Activated naive CD4-positive, alpha-beta T cell treated with anti-CD3 and anti-CD28 coated beads for 36 hours (primary cell): ENCODE measurements at regions not wholly inside any gene's neighbourhood (a gene's known extent, or its start where the extent isn't known, plus 50 kb on each side); places are given as distances from the start of the nearest gene placed in this dataset.

Experiments
- CTCF ChIA-PET: fragments of 350-600 bp; sonication (Branson Sonifier 250); formaldehyde crosslinking; loops from one replicate; lab custom pipeline; 2021; ENCODE audit warnings: antibody characterized with exemption; lab: Charles Lee
- DNase-seq: peaks from one replicate; pipeline ENCODE4 v3.0.0-alpha.2; 2020
- H3K27ac Mint-ChIP-seq: one replicate; pipeline ENCODE4 v1.8.0; 2021; ENCODE audit warnings: mild to moderate bottlenecking, mixed read lengths
- H3K27me3 Mint-ChIP-seq: one replicate; pipeline ENCODE4 v1.8.0; 2021; ENCODE audit warnings: low read depth, mixed read lengths
- H3K36me3 Mint-ChIP-seq: one replicate; pipeline ENCODE4 v1.8.0; 2021; ENCODE audit warnings: low read depth, mixed read lengths
- H3K4me1 Mint-ChIP-seq: one replicate; pipeline ENCODE4 v1.8.0; 2021; ENCODE audit warnings: low read depth, mixed read lengths
- H3K4me3 Mint-ChIP-seq: one replicate; pipeline ENCODE4 v1.8.0; 2021; ENCODE audit warnings: mild to moderate bottlenecking, moderate library complexity, mixed read lengths
- H3K9me3 Mint-ChIP-seq: one replicate; pipeline ENCODE4 v1.8.0; 2021; ENCODE audit warnings: mixed read lengths
- intact Hi-C: fragments of 100-400 bp; cut with micrococcal nuclease; formaldehyde crosslinking; loops from one replicate; pipeline ENCODE4 v1.15.1; 2023

DNA sequence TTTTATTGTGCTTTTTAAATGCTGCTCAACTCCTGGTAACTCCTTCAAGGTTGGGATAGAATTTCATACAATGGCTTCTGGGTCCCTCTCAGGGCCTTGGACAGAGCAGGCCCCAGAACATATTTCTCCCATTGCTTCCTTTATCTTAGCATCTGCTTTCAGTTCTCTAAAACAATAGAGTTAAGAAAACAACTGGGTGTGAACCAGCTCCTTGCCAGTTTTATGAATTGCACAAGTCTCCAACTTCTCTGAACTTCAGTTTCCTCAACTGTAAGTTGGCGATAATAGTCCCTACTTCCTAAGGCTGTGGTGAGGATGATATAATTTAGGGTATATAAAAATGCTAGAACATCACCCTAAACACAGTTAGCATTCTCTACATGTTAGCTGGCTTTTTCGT lies 77.0 kb upstream of the INHBA start:
- H3K4me1 Mint-ChIP-seq, result no peaks in the 10 kb centered on the region
- H3K27ac Mint-ChIP-seq, result no peak overlapping the region
- H3K4me3 Mint-ChIP-seq, result no peak overlapping the region
- no peaks in the 10 kb centered on the region for H3K36me3 Mint-ChIP-seq
- no peaks in the 10 kb centered on the region for H3K9me3 Mint-ChIP-seq
- intact Hi-C loops, result no loop called here
- CTCF ChIA-PET, result no interaction called here
- peaks cover 4% of the 10 kb centered on the region for H3K27me3 Mint-ChIP-seq
- DNase-seq, result no peak

DNA sequence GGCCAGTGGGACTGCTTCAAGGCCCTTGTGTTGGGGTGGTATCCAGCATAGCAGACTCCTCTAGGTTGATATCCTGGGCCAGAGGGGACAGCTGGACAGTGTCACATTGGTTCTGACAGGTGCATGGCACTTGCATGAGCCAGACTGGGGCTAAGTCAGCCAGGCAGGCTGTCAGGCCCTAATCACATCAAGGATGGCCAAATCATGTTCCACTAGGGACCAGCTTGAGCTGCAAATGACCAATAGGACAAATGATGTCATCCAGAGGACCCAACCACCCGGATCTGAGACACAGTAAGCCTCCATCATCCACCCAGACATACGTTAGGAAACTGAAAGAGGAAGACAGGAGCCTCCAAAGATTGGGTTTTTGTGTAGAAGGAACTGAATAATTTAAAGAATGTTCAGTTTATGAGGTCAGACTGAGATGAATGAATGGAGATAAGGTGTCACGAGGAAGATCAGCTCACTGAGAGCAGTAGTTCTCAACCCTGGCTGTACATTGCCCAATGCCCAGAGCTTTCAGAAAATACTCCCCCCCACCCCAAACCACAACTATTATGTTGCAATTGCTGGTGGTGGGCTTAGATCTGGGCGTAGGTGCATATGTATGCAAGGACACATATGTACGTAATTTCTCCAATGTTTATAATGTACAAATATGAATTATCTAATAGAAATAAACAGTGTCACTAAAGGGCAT lies 75.2 kb upstream of the INHBA start:
- no peak overlapping the region for H3K4me3 Mint-ChIP-seq
- CTCF ChIA-PET, result no interaction called here
- no peaks in the 10 kb centered on the region for H3K4me1 Mint-ChIP-seq
- intact Hi-C loops, result no loop called here
- H3K36me3 Mint-ChIP-seq, result no peaks in the 10 kb centered on the region
- DNase-seq, result no peak
- no peaks in the 10 kb centered on the region for H3K9me3 Mint-ChIP-seq
- peaks cover 4% of the 10 kb centered on the region for H3K27me3 Mint-ChIP-seq
- no peak overlapping the region for H3K27ac Mint-ChIP-seq

DNA sequence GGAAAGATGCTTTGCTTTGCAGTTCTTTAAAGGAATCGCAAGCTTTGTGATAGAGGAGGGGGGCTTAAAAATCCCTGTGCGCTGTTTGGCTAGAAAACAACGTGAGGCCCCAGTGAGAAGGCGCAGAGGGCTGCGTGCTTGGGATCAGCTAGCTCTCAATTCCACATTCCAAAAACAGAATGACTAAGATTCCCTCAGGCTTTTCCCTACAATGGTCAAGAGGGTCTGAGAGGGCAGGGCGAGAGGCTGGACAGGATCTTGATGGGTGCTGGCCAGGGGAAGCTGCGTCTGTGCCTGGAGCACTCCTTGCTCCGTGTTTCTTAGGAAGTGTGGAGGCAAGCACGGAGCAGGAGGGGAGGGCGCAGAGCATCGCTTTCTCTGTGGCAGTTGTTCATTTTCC lies 72.1 kb upstream of the INHBA start:
- H3K36me3 Mint-ChIP-seq, result no peaks in the 10 kb centered on the region
- no peaks in the 10 kb centered on the region for H3K4me1 Mint-ChIP-seq
- no peak overlapping the region for H3K27ac Mint-ChIP-seq
- H3K27me3 Mint-ChIP-seq, result peaks cover 8% of the 10 kb centered on the region
- H3K9me3 Mint-ChIP-seq, result peaks cover 1% of the 10 kb centered on the region
- intact Hi-C loops, result no loop called here
- CTCF ChIA-PET, result no interaction called here
- no peak for DNase-seq
- H3K4me3 Mint-ChIP-seq, result no peak overlapping the region

DNA sequence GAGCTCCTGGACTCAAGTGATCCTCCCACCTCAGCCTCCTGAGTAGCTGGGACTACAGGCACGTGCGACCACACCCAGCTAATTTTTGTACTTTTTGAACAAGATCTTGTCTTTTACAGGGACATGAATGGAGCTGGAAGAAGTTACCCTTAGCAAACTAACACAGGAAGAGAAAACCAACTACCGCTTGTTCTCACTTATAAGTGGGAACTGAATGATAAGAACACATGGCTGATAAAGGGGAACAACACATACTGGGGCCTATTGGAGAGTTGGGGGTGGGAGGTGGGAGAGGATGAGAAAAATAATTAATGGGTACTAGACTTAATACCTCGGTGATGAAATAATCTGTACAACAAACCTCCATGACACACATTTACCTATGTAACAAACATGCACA lies 70.9 kb upstream of the INHBA start:
- no peak overlapping the region for H3K4me3 Mint-ChIP-seq
- H3K27ac Mint-ChIP-seq, result no peak overlapping the region
- no peaks in the 10 kb centered on the region for H3K4me1 Mint-ChIP-seq
- CTCF ChIA-PET, result no interaction called here
- no peaks in the 10 kb centered on the region for H3K36me3 Mint-ChIP-seq
- no peak for DNase-seq
- peaks cover 3% of the 10 kb centered on the region for H3K9me3 Mint-ChIP-seq
- H3K27me3 Mint-ChIP-seq, result peaks cover 10% of the 10 kb centered on the region
- intact Hi-C loops, result no loop called here

DNA sequence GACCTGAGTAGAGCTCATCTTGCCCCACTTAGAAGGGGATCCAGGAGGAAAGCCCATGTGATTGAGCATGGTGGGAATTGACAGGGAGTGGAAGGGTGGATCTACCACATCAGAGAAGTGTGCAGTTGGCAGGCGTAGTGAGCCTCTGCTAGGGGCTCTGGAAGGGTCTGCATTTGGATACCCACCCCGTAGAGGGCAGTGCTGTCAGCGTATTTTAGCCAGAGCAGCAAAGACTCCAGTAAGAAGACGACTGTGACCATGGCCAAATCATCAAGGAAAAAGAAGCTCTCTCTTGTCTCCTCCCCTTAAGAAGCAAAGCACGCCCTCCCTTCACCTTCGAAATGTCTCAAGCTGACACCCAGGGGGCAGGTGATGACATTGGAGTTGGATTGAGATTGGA lies 68.8 kb upstream of the INHBA start:
- Mint-ChIP-seq H3K4me3 (no peak overlapping the region), H3K27me3 (peaks cover 15% of the 10 kb centered on the region), H3K27ac (no peak overlapping the region), H3K9me3 (peaks cover 3% of the 10 kb centered on the region), H3K4me1 (no peaks in the 10 kb centered on the region), H3K36me3 (no peaks in the 10 kb centered on the region)
- DNase-seq, result no peak
- CTCF ChIA-PET, result no interaction called here
- intact Hi-C loops, result no loop called here

DNA sequence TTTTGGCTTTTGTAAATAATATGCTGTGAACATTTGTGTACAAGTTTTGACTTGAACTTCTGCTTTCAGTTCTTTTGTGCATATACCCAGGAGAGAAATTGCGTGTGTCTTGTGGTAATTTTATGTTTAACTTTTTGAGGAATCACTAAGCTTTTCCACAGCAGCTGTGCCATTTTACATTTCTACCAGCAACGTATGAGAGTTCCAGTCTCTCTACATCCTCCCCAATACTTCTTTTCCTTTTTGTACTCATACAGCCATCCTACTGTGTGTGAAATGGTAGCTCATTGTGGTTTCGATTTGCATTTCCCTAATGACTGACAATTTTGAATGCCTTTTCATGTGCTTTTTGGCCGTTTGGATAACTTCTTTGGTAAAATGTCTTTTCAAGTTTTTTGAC lies 66.3 kb upstream of the INHBA start:
- H3K27ac Mint-ChIP-seq, result no peak overlapping the region
- peaks cover 5% of the 10 kb centered on the region for H3K9me3 Mint-ChIP-seq
- DNase-seq, result no peak
- peaks cover 15% of the 10 kb centered on the region for H3K27me3 Mint-ChIP-seq
- intact Hi-C loops, result no loop called here
- H3K4me1 Mint-ChIP-seq, result no peaks in the 10 kb centered on the region
- no peak overlapping the region for H3K4me3 Mint-ChIP-seq
- no peaks in the 10 kb centered on the region for H3K36me3 Mint-ChIP-seq
- CTCF ChIA-PET, result interaction anchor here (0.6 kb wide), 1 partner anchor 8 kb away, joined by 5 read pairs; no protein-coding TSS in a partner anchor

DNA sequence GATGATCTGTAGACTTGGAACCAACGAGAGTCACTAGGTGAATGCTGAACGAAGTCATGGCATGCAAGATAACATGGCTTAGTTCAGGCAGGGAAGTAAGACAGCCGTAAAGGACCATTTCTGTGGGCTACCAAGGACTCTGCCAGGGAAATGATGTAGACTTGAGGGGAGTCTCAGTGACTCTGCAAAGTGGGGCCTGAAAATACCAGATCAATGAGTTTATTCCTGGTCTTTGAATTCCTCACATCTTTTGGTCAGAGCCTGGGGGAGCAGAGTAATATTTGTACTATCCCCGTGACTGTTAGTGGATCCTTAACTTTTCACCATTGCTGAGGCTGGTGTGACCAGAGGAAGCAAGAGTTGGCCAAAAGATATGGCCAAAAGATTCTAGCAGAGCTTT lies 60.7 kb upstream of the INHBA start:
- DNase-seq, result no peak
- no peak overlapping the region for H3K4me3 Mint-ChIP-seq
- intact Hi-C loops, result no loop called here
- no peak overlapping the region for H3K27ac Mint-ChIP-seq
- peaks cover 3% of the 10 kb centered on the region for H3K9me3 Mint-ChIP-seq
- CTCF ChIA-PET, result no interaction called here
- peaks cover 11% of the 10 kb centered on the region for H3K27me3 Mint-ChIP-seq
- no peaks in the 10 kb centered on the region for H3K4me1 Mint-ChIP-seq
- no peaks in the 10 kb centered on the region for H3K36me3 Mint-ChIP-seq

DNA sequence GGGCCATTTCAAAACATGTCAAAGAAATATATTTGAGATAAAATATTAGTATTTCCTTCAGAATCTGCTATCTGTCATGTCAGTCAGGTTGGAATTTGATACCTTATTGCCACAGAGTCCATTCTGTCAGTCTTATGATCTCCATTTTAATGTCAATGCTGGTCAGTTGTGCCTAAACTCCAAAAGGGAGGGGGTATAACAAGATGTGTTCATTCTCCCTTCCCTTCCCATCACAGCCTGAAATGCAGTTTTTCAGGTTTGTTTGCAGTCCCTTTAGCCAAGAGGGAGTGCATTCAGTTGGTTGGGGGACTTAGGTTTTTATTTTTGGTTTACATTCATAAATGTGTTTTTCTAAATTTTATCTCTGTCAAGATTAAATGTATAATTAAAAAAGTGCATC lies 59.8 kb upstream of the INHBA start:
- Mint-ChIP-seq H3K27ac (no peak overlapping the region), H3K27me3 (peaks cover 7% of the 10 kb centered on the region), H3K36me3 (no peaks in the 10 kb centered on the region), H3K9me3 (peaks cover 3% of the 10 kb centered on the region), H3K4me3 (no peak overlapping the region), H3K4me1 (no peaks in the 10 kb centered on the region)
- DNase-seq, result no peak
- CTCF ChIA-PET, result no interaction called here
- intact Hi-C loops, result no loop called here

DNA sequence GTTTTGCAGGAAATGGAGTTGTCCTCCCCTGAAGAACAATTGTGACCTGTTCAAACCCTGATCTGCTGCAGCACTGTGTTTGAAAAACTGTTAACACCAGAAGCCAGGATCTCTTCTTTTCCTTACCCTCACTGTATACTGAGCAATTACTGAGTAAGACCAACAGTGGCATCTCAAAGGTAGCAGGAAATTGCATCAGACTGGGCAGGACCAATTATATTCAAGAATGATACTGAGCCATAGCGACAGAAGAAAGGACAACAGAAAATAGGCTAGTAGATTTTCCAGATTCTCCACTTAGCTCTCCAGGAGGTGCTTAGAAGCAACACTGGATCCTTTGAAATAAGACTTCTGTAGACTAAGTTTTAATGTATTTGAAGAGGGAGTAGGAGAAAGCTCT lies 57.4 kb upstream of the INHBA start:
- peaks cover 9% of the 10 kb centered on the region for H3K9me3 Mint-ChIP-seq
- no peak overlapping the region for H3K27ac Mint-ChIP-seq
- no peak for DNase-seq
- CTCF ChIA-PET, result no interaction called here
- intact Hi-C loops, result no loop called here
- no peaks in the 10 kb centered on the region for H3K36me3 Mint-ChIP-seq
- H3K27me3 Mint-ChIP-seq, result peaks cover 7% of the 10 kb centered on the region
- H3K4me1 Mint-ChIP-seq, result no peaks in the 10 kb centered on the region
- H3K4me3 Mint-ChIP-seq, result no peak overlapping the region

DNA sequence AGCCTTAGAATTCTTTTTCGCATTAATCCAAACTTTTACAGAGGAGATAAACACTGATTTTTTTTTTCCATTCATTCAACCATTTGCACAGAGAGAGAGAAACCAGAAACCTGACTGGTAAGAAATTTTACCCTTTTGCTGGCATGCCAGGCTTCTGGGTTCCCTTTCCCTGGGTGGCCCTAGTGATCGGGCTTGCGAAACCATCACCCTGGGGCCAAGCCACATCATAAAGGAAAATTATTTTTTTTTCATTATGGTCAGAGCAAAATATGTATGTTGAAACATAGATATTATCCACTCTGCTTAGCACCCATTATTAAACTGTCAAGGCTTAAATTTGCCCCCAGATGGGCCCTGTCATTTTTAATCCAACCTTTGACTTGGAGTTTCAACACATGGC lies 55.4 kb upstream of the INHBA start:
- H3K27ac Mint-ChIP-seq, result no peak overlapping the region
- no peaks in the 10 kb centered on the region for H3K36me3 Mint-ChIP-seq
- H3K4me3 Mint-ChIP-seq, result no peak overlapping the region
- H3K27me3 Mint-ChIP-seq, result peaks cover 7% of the 10 kb centered on the region
- no peak for DNase-seq
- no peaks in the 10 kb centered on the region for H3K4me1 Mint-ChIP-seq
- CTCF ChIA-PET, result no interaction called here
- intact Hi-C loops, result no loop called here
- H3K9me3 Mint-ChIP-seq, result peaks cover 14% of the 10 kb centered on the region

DNA sequence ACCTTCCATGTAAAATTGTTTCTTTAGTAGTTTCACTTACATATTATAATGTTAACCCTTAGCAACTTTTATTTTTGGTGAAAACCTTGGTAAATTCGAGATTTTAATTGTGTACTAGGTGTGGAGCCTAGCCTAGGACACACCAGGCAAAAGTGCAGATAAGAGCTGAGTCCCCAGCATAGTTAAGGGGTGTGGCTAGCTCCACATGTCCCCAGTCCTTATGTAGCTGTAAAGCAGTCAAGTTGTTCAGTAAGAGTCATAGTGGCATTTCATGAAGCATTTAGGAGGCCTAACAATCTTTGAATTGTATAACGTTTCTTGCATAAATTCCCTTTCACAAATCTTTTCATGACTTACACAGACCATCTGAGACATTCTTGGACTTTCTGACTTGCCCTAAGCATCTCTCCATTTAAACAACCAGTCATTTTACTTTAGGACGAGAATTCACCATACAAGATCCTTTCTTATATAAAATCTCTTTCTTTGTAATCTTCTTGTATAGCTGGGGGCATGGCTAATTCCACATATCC lies 53.8 kb upstream of the INHBA start:
- intact Hi-C loops, result no loop called here

DNA sequence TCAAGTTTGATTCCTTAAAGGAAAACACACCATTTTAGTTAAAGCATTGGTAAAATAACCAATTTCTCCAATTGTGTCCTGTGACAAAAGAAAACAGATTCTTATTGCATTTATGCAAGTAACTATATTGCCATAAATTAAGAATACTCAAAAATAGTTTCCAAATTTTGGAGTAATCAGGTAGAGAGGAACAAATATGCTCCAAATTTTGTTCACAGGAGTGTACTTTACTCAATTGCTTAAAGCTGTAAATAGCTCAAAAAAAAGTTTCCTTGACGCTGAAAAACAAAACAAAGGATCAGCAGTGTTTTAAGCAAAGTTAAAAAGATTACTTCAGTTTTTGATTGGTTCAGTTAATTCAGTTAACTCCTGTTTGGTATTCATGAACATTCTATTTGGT lies 52.2 kb upstream of the INHBA start:
- H3K27me3 Mint-ChIP-seq, result peaks cover 7% of the 10 kb centered on the region
- CTCF ChIA-PET, result no interaction called here
- intact Hi-C loops, result no loop called here
- no peaks in the 10 kb centered on the region for H3K4me1 Mint-ChIP-seq
- no peak overlapping the region for H3K4me3 Mint-ChIP-seq
- H3K36me3 Mint-ChIP-seq, result no peaks in the 10 kb centered on the region
- no peak for DNase-seq
- no peak overlapping the region for H3K27ac Mint-ChIP-seq
- H3K9me3 Mint-ChIP-seq, result peaks cover 14% of the 10 kb centered on the region

More for the DNA sequence above, 53.8 kb upstream of the INHBA start:
- H3K27me3 Mint-ChIP-seq, result peaks cover 7% of the 10 kb centered on the region
- no peaks in the 10 kb centered on the region for H3K36me3 Mint-ChIP-seq
- no peak for DNase-seq
- H3K9me3 Mint-ChIP-seq, result peaks cover 14% of the 10 kb centered on the region
- no peak overlapping the region for H3K4me3 Mint-ChIP-seq
- CTCF ChIA-PET, result no interaction called here
- H3K4me1 Mint-ChIP-seq, result no peaks in the 10 kb centered on the region
- no peak overlapping the region for H3K27ac Mint-ChIP-seq

DNA sequence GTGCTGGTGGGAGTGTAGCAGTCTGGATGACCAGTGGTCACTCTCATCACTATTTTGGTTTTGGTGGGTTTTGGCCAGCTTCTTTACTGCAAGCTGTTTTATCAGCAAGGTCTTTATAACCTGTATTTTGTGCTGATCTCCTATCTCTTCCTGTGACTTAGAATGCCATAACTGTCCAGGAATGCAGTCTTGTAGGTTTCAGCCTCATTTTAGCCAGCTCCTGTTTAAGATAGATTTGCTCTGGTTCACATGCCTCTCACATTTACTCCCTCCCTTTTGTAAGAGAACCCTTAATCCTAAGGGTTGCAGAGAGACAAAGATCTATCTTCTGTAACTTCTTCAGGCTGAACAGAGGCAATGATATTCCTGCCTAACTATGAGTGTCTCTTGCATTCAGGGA lies 51.2 kb upstream of the INHBA start:
- Mint-ChIP-seq H3K36me3 (no peaks in the 10 kb centered on the region), H3K4me3 (no peak overlapping the region), H3K4me1 (no peaks in the 10 kb centered on the region), H3K27ac (no peak overlapping the region), H3K9me3 (peaks cover 12% of the 10 kb centered on the region), H3K27me3 (peaks cover 1% of the 10 kb centered on the region)
- CTCF ChIA-PET, result no interaction called here
- DNase-seq, result no peak
- intact Hi-C loops, result no loop called here
